ENCODE measurements at regions not wholly inside any gene's neighbourhood (a gene's known extent, or its start where the extent isn't known, plus 50 kb on each side); places are given as distances from the start of the nearest gene placed in this dataset.

DNA sequence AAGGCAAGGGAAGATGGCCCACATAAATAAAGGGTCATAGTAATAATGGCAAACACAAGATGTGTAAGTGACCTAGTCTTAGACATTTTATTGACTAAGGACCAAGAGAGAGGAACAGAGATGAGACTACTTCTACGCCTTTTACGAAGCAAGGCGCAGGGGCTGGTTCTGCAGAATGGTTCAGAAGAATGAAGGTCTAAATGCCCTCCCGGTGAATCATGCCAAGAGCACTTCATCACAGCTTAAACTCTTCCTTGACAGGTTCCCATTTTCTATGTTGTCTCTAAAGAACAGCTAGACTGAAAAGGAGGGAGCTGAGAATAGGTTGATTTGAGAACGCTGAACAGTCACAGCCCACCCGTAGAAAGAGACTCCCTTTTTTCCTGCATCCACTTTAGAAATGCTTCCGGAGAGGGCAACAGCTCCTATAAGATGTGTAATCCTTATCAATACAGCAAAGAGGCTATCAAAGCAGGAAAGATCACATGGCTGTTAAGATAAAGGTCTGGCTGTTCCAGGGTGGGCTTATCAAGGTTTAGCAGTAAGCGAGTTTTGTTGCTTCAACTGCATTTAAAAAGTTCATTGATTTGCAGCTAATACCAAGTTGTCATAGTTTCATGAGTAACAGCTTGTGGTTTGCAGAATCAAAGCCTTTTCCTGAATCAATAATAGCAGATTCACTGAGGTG lies 93.4 kb upstream of the AUTS2 start:
- TF ChIP-seq CTCF (conservative IDR thresholded peaks at IDR 0.05; ENCODE audit: low read depth in 2 of 2) (no peak), EZH2 (IDR thresholded peaks at IDR 0.05; ENCODE audit: low read depth, unreplicated experiment) (no peak), EZH2phosphoT487 (IDR thresholded peaks at IDR 0.05; ENCODE audit: unreplicated experiment) (no peak), POLR2AphosphoS5 (IDR thresholded peaks at IDR 0.05; ENCODE audit: low read depth) (no peak), ETS1 (IDR thresholded peaks at IDR 0.05) (no peak), JUNB (IDR thresholded peaks at IDR 0.05; ENCODE audit: unreplicated experiment) (no peak), NANOG (IDR thresholded peaks at IDR 0.05; ENCODE audit: borderline replicate concordance) (no peak), CREB1 (CRISPR knock-in tag; IDR thresholded peaks at IDR 0.05; ENCODE audit: low read depth) (no peak), STAT1 (IDR thresholded peaks at IDR 0.05; ENCODE audit: unreplicated experiment) (no peak), ZNF331 (CRISPR knock-in tag; IDR thresholded peaks at IDR 0.05; ENCODE audit: low read depth) (no peak)
- TF ChIP-seq, protein P1, sequence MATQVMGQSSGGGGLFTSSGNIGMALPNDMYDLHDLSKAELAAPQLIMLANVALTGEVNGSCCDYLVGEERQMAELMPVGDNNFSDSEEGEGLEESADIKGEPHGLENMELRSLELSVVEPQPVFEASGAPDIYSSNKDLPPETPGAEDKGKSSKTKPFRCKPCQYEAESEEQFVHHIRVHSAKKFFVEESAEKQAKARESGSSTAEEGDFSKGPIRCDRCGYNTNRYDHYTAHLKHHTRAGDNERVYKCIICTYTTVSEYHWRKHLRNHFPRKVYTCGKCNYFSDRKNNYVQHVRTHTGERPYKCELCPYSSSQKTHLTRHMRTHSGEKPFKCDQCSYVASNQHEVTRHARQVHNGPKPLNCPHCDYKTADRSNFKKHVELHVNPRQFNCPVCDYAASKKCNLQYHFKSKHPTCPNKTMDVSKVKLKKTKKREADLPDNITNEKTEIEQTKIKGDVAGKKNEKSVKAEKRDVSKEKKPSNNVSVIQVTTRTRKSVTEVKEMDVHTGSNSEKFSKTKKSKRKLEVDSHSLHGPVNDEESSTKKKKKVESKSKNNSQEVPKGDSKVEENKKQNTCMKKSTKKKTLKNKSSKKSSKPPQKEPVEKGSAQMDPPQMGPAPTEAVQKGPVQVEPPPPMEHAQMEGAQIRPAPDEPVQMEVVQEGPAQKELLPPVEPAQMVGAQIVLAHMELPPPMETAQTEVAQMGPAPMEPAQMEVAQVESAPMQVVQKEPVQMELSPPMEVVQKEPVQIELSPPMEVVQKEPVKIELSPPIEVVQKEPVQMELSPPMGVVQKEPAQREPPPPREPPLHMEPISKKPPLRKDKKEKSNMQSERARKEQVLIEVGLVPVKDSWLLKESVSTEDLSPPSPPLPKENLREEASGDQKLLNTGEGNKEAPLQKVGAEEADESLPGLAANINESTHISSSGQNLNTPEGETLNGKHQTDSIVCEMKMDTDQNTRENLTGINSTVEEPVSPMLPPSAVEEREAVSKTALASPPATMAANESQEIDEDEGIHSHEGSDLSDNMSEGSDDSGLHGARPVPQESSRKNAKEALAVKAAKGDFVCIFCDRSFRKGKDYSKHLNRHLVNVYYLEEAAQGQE (IDR thresholded peaks at IDR 0.05; ENCODE audit: unreplicated experiment): no peak
